SK-N-MC (cell line): ENCODE measurements at regions not wholly inside any gene's neighbourhood (a gene's known extent, or its start where the extent isn't known, plus 50 kb on each side); places are given as distances from the start of the nearest gene placed in this dataset.

Experiments used
- EZH2 ChIP-seq: fragments of 200-600 bp; sonication (generic); IDR thresholded peaks from one replicate; pipeline ENCODE4 v1.6.1; 2017; ENCODE audit warnings: antibody characterized with exemption
- POLR2AphosphoS5 ChIP-seq: IDR thresholded peaks from 2 replicates; pipeline ENCODE4 v1.6.1; 2012; ENCODE audit warnings: mild to moderate bottlenecking, low read depth, low read length, borderline replicate concordance

DNA sequence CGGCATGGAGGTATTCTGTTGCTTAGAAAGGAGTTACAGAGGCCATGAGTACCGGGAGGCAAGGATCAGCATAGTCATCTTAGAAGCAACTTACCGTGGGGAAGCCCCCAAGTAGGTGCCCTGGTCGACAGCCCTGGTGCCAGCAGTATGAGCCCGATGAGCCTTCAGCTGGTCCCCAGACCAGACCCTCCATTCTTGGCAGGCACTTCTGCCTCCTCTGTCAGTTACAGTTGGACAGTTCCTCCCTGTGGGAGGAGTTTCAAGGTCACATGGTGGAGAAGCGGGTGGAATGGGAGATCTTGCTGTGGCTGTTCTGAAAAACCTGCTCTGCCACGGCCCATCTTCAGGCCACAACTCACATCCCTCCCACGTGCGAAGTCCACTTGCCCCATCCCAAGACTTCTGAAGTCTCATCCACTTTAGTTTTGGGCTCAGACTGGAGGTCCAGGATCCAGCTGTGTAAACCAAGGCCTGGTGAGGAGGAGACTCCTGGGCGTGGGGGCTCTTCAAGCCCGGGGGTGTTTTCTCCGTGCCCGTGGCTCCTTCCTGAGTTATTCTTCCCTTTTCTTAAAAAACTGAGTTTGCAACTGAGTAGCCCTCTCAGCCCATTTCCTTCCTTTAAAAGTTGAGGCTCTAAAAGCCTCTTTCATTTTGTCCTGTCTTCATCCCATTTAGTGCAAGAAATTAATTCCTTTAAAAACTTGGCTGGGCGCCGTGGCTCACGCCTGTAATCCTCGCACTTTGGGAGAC lies 133.5 kb downstream of the SEC14L1 start:
- no peak for TF ChIP-seq EZH2
- TF ChIP-seq POLR2AphosphoS5 = no peak
